Epithelial cell of esophagus (primary cell): ENCODE measurements at regions not wholly inside any gene's neighbourhood (a gene's known extent, or its start where the extent isn't known, plus 50 kb on each side); places are given as distances from the start of the nearest gene placed in this dataset.
"Not testable (repeated sequence)": the region's sequence is repeated elsewhere in the genome, so short reads cannot be mapped to it uniquely, and the experiment has no call there.

ENCODE experiments used
- DNase-seq: peaks from one replicate; pipeline ENCODE4 v3.0.0; 2010; ENCODE audit warnings: low read depth
- H3K4me3 ChIP-seq: 2 replicates; pipeline ENCODE4 v1.5.1; 2011; ENCODE audit warnings: mild to moderate bottlenecking, low read length, control low read depth
- CTCF ChIP-seq: IDR thresholded peaks from 2 replicates; pipeline ENCODE4 v1.5.1; 2011; ENCODE audit warnings: low read depth, mild to moderate bottlenecking, low read length, control low read depth, inconsistent platforms; ENCODE audit not compliant: insufficient read depth; ENCODE audit errors: missing control alignments

- no peak for DNase-seq
- TF ChIP-seq CTCF, result no peak
- no peak overlapping the region for H3K4me3 ChIP-seq
Measured at GRCh38 chr3:6471744-6472143, 389.2 kb upstream of the GRM7 start.

GRCh38 chr3:6490487-6491327, 370.2 kb upstream of the GRM7 start:
- not testable (repeated sequence) for H3K4me3 ChIP-seq, DNase-seq

GRCh38 chr3:6491768-6492167, 369.1 kb upstream of the GRM7 start:
- DNase-seq, result no peak
- TF ChIP-seq CTCF, result no peak
- H3K4me3 ChIP-seq, result no peak overlapping the region

- no peak overlapping the region for H3K4me3 ChIP-seq
- DNase-seq, result no peak
- TF ChIP-seq CTCF, result no peak
Measured at GRCh38 chr3:6492306-6492705, 368.6 kb upstream of the GRM7 start.

- H3K4me3 ChIP-seq, DNase-seq: not testable (repeated sequence)
Measured at GRCh38 chr3:6498944-6499343, 362.0 kb upstream of the GRM7 start.

GRCh38 chr3:6504347-6504746, 356.6 kb upstream of the GRM7 start:
- H3K4me3 ChIP-seq, result no peak overlapping the region
- TF ChIP-seq CTCF, result no peak

GRCh38 chr3:6504834-6505233, 356.1 kb upstream of the GRM7 start:
- H3K4me3 ChIP-seq, result no peak overlapping the region
- DNase-seq, result no peak
- TF ChIP-seq CTCF, result no peak

More at GRCh38 chr3:6504347-6504746, 356.6 kb upstream of the GRM7 start:
- DNase-seq, result no peak

- DNase-seq, result no peak
- TF ChIP-seq CTCF, result no peak
- no peak overlapping the region for H3K4me3 ChIP-seq
Measured at GRCh38 chr3:6508410-6508759, 352.5 kb upstream of the GRM7 start.
